ENCODE measurements at regions not wholly inside any gene's neighbourhood (a gene's known extent, or its start where the extent isn't known, plus 50 kb on each side); places are given as distances from the start of the nearest gene placed in this dataset.

DNA sequence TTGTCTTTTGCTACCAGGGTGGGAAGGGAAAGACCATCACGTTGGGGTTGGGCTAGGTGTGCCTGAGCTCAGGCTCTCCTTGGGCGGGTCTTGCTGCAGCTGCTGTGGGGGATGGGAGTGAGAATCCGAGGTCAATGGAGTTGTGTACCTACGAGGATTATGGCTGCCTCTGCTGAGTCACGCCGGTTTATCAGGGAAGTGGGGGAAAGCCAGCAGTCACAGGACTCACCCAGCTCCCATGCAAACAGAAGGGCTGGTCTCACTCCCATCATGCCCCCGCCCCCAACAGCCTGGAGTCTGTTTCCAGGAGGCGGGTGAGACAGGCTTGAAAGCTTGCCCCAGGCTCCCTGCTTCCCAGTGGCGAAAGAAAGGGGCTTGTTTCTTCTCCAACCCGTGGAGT lies 1259.0 kb upstream of the GOT2 start:
- WGBS, 2 donors (ENCODE audit: low coverage in 1 of 2), result 68% methylated on average over 9 of the region's 10 CpGs; no CpG with 5 or more reads in 1 of the 2 donors
- Histone ChIP-seq H3K27me3 (no peaks in the 10 kb centered on the region), H3K36me3 (no peaks in the 10 kb centered on the region), H3K9me3 (peaks cover 3 to 16% of the 10 kb centered on the region in 2 donors), H3K4me1 (no peaks in the 10 kb centered on the region), H3K4me3 (no peak overlapping the region), H3K27ac (no peak overlapping the region)
- intact Hi-C loops (cut with DNase I; ENCODE audit: low total_unique reads) (no loop called here), in situ Hi-C loops (cut with MboI; ENCODE audit: low pct_ligation_motif_present in 1 of 4, low pct_unique_long_range_greater_than_20kb in 1 of 4, low sequenced_read_pairs in 3 of 4) (no loop called here)
- TF ChIP-seq POLR2A (IDR thresholded peaks at IDR 0.05) (no peak), POLR2AphosphoS5 (IDR thresholded peaks at IDR 0.05) (no peak), EP300 (IDR thresholded peaks at IDR 0.05; ENCODE audit: low read depth) (no peak)
- TF ChIP-seq, protein P1, sequence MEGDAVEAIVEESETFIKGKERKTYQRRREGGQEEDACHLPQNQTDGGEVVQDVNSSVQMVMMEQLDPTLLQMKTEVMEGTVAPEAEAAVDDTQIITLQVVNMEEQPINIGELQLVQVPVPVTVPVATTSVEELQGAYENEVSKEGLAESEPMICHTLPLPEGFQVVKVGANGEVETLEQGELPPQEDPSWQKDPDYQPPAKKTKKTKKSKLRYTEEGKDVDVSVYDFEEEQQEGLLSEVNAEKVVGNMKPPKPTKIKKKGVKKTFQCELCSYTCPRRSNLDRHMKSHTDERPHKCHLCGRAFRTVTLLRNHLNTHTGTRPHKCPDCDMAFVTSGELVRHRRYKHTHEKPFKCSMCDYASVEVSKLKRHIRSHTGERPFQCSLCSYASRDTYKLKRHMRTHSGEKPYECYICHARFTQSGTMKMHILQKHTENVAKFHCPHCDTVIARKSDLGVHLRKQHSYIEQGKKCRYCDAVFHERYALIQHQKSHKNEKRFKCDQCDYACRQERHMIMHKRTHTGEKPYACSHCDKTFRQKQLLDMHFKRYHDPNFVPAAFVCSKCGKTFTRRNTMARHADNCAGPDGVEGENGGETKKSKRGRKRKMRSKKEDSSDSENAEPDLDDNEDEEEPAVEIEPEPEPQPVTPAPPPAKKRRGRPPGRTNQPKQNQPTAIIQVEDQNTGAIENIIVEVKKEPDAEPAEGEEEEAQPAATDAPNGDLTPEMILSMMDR (IDR thresholded peaks at IDR 0.05), result no peak
- DNase-seq, result no peak

- DNase-seq, result no peak
- WGBS, 2 donors (ENCODE audit: low coverage in 1 of 2), result 78 to 82% methylated on average over 2 of the region's 2 CpGs
- Histone ChIP-seq H3K36me3 (no peaks in the 10 kb centered on the region), H3K4me3 (no peak overlapping the region), H3K27ac (no peak overlapping the region), H3K4me1 (no peaks in the 10 kb centered on the region), H3K9me3 (peaks cover 3 to 16% of the 10 kb centered on the region in 2 donors), H3K27me3 (no peaks in the 10 kb centered on the region)
- in situ Hi-C loops (cut with MboI; ENCODE audit: low pct_ligation_motif_present in 1 of 4, low pct_unique_long_range_greater_than_20kb in 1 of 4, low sequenced_read_pairs in 3 of 4) (no loop called here), intact Hi-C loops (cut with DNase I; ENCODE audit: low total_unique reads) (no loop called here)
- no peak for TF ChIP-seq POLR2AphosphoS5 (IDR thresholded peaks at IDR 0.05)
- TF ChIP-seq, protein P1 (IDR thresholded peaks at IDR 0.05), result no peak
- no peak for TF ChIP-seq EP300 (IDR thresholded peaks at IDR 0.05; ENCODE audit: low read depth)
These were observed 1257.1 kb upstream of the GOT2 start for GRCh38 chr16:59991171-59991570.

DNA sequence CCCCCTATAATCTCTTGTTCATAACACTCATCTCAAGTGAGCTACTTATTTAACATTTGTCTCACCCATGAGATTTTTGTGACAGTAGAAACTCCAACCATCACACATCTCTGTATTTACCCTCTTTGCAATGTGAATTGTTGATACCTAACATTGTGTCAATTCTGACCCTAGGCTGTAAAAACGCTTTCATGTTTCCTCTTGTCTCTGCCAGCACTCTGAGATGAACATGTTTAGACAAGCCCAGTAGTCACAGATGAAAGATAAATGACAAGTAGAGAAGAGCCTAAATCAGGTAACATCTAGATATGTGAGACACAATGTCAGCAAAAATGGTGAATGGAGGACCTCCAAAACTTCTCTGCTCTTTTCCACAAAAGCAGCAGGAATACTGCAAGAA lies 1254.5 kb upstream of the GOT2 start:
- Histone ChIP-seq H3K36me3 (no peaks in the 10 kb centered on the region), H3K27me3 (no peaks in the 10 kb centered on the region), H3K9me3 (peaks cover 3 to 16% of the 10 kb centered on the region in 2 donors), H3K4me1 (no peaks in the 10 kb centered on the region), H3K4me3 (no peak overlapping the region), H3K27ac (no peak overlapping the region)
- no peak for TF ChIP-seq EP300 (IDR thresholded peaks at IDR 0.05; ENCODE audit: low read depth)
- no peak for TF ChIP-seq POLR2AphosphoS5 (IDR thresholded peaks at IDR 0.05)
- no peak for TF ChIP-seq POLR2A (IDR thresholded peaks at IDR 0.05)
- TF ChIP-seq, protein P1 (IDR thresholded peaks at IDR 0.05), result no peak
- intact Hi-C loops (cut with DNase I; ENCODE audit: low total_unique reads) (no loop called here), in situ Hi-C loops (cut with MboI; ENCODE audit: low pct_ligation_motif_present in 1 of 4, low pct_unique_long_range_greater_than_20kb in 1 of 4, low sequenced_read_pairs in 3 of 4) (no loop called here)
- 75 to 83% methylated on average over 1 of the region's 1 CpG for WGBS, 2 donors (ENCODE audit: low coverage in 1 of 2)
- no peak for DNase-seq

DNA sequence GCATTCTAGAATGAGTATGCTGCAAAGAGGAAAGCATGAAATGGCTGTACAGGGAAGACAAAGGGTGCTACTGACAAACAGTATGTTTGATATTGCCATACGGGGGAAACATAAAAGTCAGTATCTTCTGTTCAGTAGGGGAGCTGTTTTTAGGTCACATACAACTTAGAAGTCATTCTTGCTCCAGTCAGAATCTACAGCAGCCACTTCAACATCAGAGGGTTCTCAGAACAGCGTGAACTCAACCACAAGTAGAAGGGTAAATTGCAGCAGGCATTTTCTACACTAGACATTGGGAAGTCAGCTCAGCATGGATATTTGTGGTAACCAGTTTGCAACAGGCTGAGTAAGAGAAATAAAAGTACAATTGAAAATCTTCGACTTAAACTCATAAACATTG lies 1241.8 kb upstream of the GOT2 start:
- Histone ChIP-seq H3K9me3 (no peaks in the 10 kb centered on the region), H3K36me3 (no peaks in the 10 kb centered on the region), H3K27ac (no peak overlapping the region), H3K4me3 (no peak overlapping the region), H3K27me3 (no peaks in the 10 kb centered on the region), H3K4me1 (no peaks in the 10 kb centered on the region)
- 75 to 76% methylated on average over 3 of the region's 3 CpGs for WGBS, 2 donors (ENCODE audit: low coverage in 1 of 2)
- DNase-seq, result no peak
- intact Hi-C loops (cut with DNase I; ENCODE audit: low total_unique reads) (no loop called here), in situ Hi-C loops (cut with MboI; ENCODE audit: low pct_ligation_motif_present in 1 of 4, low pct_unique_long_range_greater_than_20kb in 1 of 4, low sequenced_read_pairs in 3 of 4) (no loop called here)
- TF ChIP-seq POLR2A (IDR thresholded peaks at IDR 0.05), result no peak
- no peak for TF ChIP-seq POLR2AphosphoS5 (IDR thresholded peaks at IDR 0.05)
- no peak for TF ChIP-seq EP300 (IDR thresholded peaks at IDR 0.05; ENCODE audit: low read depth)
- TF ChIP-seq, protein P1 (IDR thresholded peaks at IDR 0.05), result no peak
